ENCODE measurements at regions not wholly inside any gene's neighbourhood (a gene's known extent, or its start where the extent isn't known, plus 50 kb on each side); places are given as distances from the start of the nearest gene placed in this dataset.

DNA sequence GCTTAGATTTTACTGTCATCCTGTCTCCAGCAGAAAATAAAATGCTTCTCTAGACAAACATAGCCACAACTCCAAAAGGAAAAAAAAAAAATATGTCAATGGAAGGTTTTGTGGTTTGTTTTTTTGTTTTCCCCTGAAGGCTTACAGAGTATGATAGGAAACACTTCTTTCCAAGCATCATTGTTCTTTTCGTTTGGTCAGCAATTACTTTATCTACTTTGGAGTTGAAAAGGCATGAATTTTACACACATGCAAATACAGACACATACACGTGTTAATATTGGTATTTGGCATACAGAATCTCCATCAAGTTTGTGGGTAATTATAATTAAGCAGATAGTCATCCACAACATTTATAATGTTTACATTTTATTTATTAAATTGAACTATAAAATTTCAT lies 496.9 kb upstream of the MBL2 start:
- TF ChIP-seq RAD21 (conservative IDR thresholded peaks at IDR 0.05 in 1 of 2, IDR thresholded peaks at IDR 0.05 in 1 of 2) (no peak), NFE2L2 (conservative IDR thresholded peaks at IDR 0.05; ENCODE audit: low read length) (no peak), ESRRA (IDR thresholded peaks at IDR 0.05; ENCODE audit: borderline replicate concordance, low read length) (no peak)
- TF ChIP-seq, protein P1, sequence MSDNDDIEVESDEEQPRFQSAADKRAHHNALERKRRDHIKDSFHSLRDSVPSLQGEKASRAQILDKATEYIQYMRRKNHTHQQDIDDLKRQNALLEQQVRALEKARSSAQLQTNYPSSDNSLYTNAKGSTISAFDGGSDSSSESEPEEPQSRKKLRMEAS (IDR thresholded peaks at IDR 0.05): no peak

All from A549 (cell line).